IMR-90 (cell line): ENCODE measurements at regions not wholly inside any gene's neighbourhood (a gene's known extent, or its start where the extent isn't known, plus 50 kb on each side); places are given as distances from the start of the nearest gene placed in this dataset.

Experiments
- ATAC-seq: fragments of 200-7000 bp; cut with Tn5 transposase; 2 replicates; pipeline ENCODE4 v1.9.1; 2020; ENCODE audit warnings: low read depth, mild to moderate bottlenecking, moderate library complexity
- BruUV-seq: library from RNA; stranded (reverse); fragments of 400-500 nt; replicated peaks from 2 replicates; lab custom pipeline; 2021; lab: Mats Ljungman, UMichigan
- CTCF ChIA-PET: fragments of 300-600 bp; formaldehyde crosslinking; extraction: SDS; loops from one replicate; lab custom pipeline; 2021; ENCODE audit warnings: antibody characterized with exemption; lab: Yijun Ruan, JAX
- POLR2A ChIA-PET: fragments of 300-600 bp; sonication (Branson Sonifier 250); formaldehyde crosslinking; loops from one replicate; lab custom pipeline; 2022; ENCODE audit warnings: antibody characterized with exemption; ENCODE audit not compliant: unreplicated experiment; lab: Charles Lee
- DNase-seq: peaks from one replicate; pipeline ENCODE4 v3.0.0; 2013
- H2AFZ ChIP-seq: replicated peaks from 2 replicates; pipeline ENCODE3; 2013; ENCODE audit warnings: low read length, mild to moderate bottlenecking; ENCODE audit not compliant: poor library complexity
- H2AK5ac ChIP-seq: 2 replicates; pipeline ENCODE4 v1.6.1; 2013; ENCODE audit warnings: low read depth, low read length, inconsistent platforms
- H2AK9ac ChIP-seq: replicated peaks from 2 replicates; pipeline ENCODE3; 2013; ENCODE audit warnings: mild to moderate bottlenecking, low read depth, low read length, moderate library complexity; ENCODE audit not compliant: poor library complexity
- H2BK120ac ChIP-seq: 2 replicates; pipeline ENCODE4 v1.6.1; 2013; ENCODE audit warnings: low read depth, low read length, inconsistent platforms
- H2BK15ac ChIP-seq: 3 replicates; pipeline ENCODE4 v1.6.1; 2013; ENCODE audit warnings: low read depth, low read length, inconsistent platforms
- H2BK20ac ChIP-seq: 2 replicates; pipeline ENCODE4 v1.6.1; 2013; ENCODE audit warnings: low read depth, mild to moderate bottlenecking, inconsistent platforms, low read length, moderate library complexity
- H2BK5ac ChIP-seq: 2 replicates; pipeline ENCODE4 v1.6.1; 2013; ENCODE audit warnings: mild to moderate bottlenecking, low read depth, low read length, inconsistent platforms; ENCODE audit not compliant: poor library complexity, severe bottlenecking
- H3K14ac ChIP-seq: replicated peaks from 2 replicates; pipeline ENCODE4 v1.6.1; 2013; ENCODE audit warnings: low read depth, low read length, inconsistent platforms
- H3K18ac ChIP-seq: 2 replicates; pipeline ENCODE4 v1.6.1; 2013; ENCODE audit warnings: low read depth, low read length, control low read depth
- H3K23ac ChIP-seq: 2 replicates; pipeline ENCODE4 v1.6.1; 2013; ENCODE audit warnings: low read depth, low read length, inconsistent platforms
- H3K27ac ChIP-seq: 2 replicates; pipeline ENCODE4 v1.5.1; 2013; ENCODE audit warnings: mild to moderate bottlenecking, control low read depth, low read length; ENCODE audit not compliant: insufficient read depth
- H3K27me3 ChIP-seq: 2 replicates; pipeline ENCODE4 v1.6.1; 2013; ENCODE audit warnings: low read length; ENCODE audit not compliant: control insufficient read depth, insufficient read depth
- H3K36me3 ChIP-seq: 2 replicates; pipeline ENCODE4 v1.6.1; 2013; ENCODE audit warnings: low read length, mixed read lengths; ENCODE audit not compliant: control insufficient read depth, insufficient read depth
- H3K4ac ChIP-seq: 2 replicates; pipeline ENCODE4 v1.6.1; 2013; ENCODE audit warnings: low read depth, low read length, inconsistent platforms
- H3K4me1 ChIP-seq: 2 replicates; pipeline ENCODE4 v1.6.1; 2013; ENCODE audit warnings: low read length, mixed read lengths; ENCODE audit not compliant: control insufficient read depth, insufficient read depth
- H3K4me2 ChIP-seq: 2 replicates; pipeline ENCODE4 v1.6.1; 2013; ENCODE audit warnings: low read depth, mild to moderate bottlenecking, control low read depth, low read length, moderate library complexity
- H3K4me3 ChIP-seq: 2 replicates; pipeline ENCODE4 v1.5.1; 2013; ENCODE audit warnings: low read depth, mild to moderate bottlenecking, control low read depth, low read length, moderate library complexity; ENCODE audit not compliant: insufficient read depth
- H3K56ac ChIP-seq: 2 replicates; pipeline ENCODE4 v1.6.1; 2013; ENCODE audit warnings: low read length, inconsistent platforms; ENCODE audit not compliant: insufficient read depth; ENCODE audit errors: extremely low read depth
- H3K79me1 ChIP-seq, 2 experiments: 2 replicates each; pipeline ENCODE4 v1.6.1; 2013; ENCODE audit warnings: low read length in 2 of 2, inconsistent platforms in 1 of 2, low read depth in 1 of 2
- H3K9ac ChIP-seq: 2 replicates; pipeline ENCODE4 v1.6.1; 2013; ENCODE audit warnings: low read depth, low read length, control low read depth
- H3K9me1 ChIP-seq: 2 replicates; pipeline ENCODE4 v1.6.1; 2013; ENCODE audit warnings: low read length, inconsistent platforms; ENCODE audit not compliant: insufficient read depth
- H3K9me3 ChIP-seq: 2 replicates; pipeline ENCODE4 v1.6.1; 2013; ENCODE audit warnings: low read length; ENCODE audit not compliant: control insufficient read depth, insufficient read depth
- H4K20me1 ChIP-seq: 2 replicates; pipeline ENCODE4 v1.6.1; 2013; ENCODE audit warnings: low read length, inconsistent platforms; ENCODE audit not compliant: insufficient read depth
- H4K5ac ChIP-seq: 2 replicates; pipeline ENCODE4 v1.6.1; 2013; ENCODE audit warnings: mild to moderate bottlenecking, low read depth, low read length, control low read depth
- H4K8ac ChIP-seq, 2 experiments: 2 replicates each; pipeline ENCODE4 v1.6.1; 2013; ENCODE audit warnings: low read depth in 2 of 2, low read length in 2 of 2, control low read depth in 1 of 2, inconsistent platforms in 1 of 2
- H4K91ac ChIP-seq: 2 replicates; pipeline ENCODE4 v1.6.1; 2013; ENCODE audit warnings: low read depth, low read length, inconsistent platforms; ENCODE audit not compliant: insufficient read depth
- BHLHE40 ChIP-seq: fragments of 150-350 bp; IDR thresholded peaks from 2 replicates; pipeline ENCODE4 v1.6.1; 2016; ENCODE audit warnings: mild to moderate bottlenecking, low read depth, low read length
- CHD1 ChIP-seq: IDR thresholded peaks from 2 replicates; pipeline ENCODE4 v1.6.1; 2012; ENCODE audit warnings: low read depth, low read length, improper control_type of control experiment
- CTCF ChIP-seq: conservative IDR thresholded peaks from 2 replicates; pipeline ENCODE4 v1.5.1; 2012; ENCODE audit warnings: mild to moderate bottlenecking, low read depth, low read length, improper control_type of control experiment
- ELK1 ChIP-seq: fragments of 150-350 bp; IDR thresholded peaks from 2 replicates; pipeline ENCODE4 v1.6.1; 2016; ENCODE audit warnings: low read depth, mild to moderate bottlenecking, low read length, moderate library complexity, borderline replicate concordance
- MAFK ChIP-seq: IDR thresholded peaks from 2 replicates; pipeline ENCODE4 v1.6.1; 2012; ENCODE audit warnings: low read depth, low read length, improper control_type of control experiment
- MAZ ChIP-seq: IDR thresholded peaks from 2 replicates; pipeline ENCODE4 v1.6.1; 2012; ENCODE audit warnings: low read depth, mild to moderate bottlenecking, low read length, improper control_type of control experiment, moderate library complexity, borderline replicate concordance
- MXI1 ChIP-seq: IDR thresholded peaks from 2 replicates; pipeline ENCODE4 v1.6.1; 2012; ENCODE audit warnings: low read depth, mild to moderate bottlenecking, low read length, moderate library complexity, borderline replicate concordance
- NFE2L2 ChIP-seq: fragments of 150-350 bp; IDR thresholded peaks from 2 replicates; pipeline ENCODE4 v1.6.1; 2016; ENCODE audit warnings: low read depth, mild to moderate bottlenecking, low read length
- RAD21 ChIP-seq: IDR thresholded peaks from 2 replicates; pipeline ENCODE4 v1.6.1; 2012; ENCODE audit warnings: low read length, improper control_type of control experiment
- RCOR1 ChIP-seq: IDR thresholded peaks from 2 replicates; pipeline ENCODE4 v1.6.1; 2012; ENCODE audit warnings: mild to moderate bottlenecking, low read length, improper control_type of control experiment; ENCODE audit not compliant: insufficient replicate concordance
- SMC3 ChIP-seq: fragments of 150-350 bp; IDR thresholded peaks from 2 replicates; pipeline ENCODE4 v1.6.1; 2016; ENCODE audit warnings: low read depth, mild to moderate bottlenecking, antibody characterized with exemption, low read length, moderate library complexity
- WGBS, 2 experiments: methylation state at CpG; one replicate each; pipeline versions ENCODE4 v1.1.5 to v1.1.7; 2013; ENCODE audit warnings: missing lambda C conversion rate in 2 of 2; ENCODE audit not compliant: insufficient read length in 1 of 2; ENCODE audit errors: extremely low coverage in 2 of 2; 5-methylcytosine and 5-hydroxymethylcytosine counted together
- dilution Hi-C: fragments of 300-500 bp; cut with HindIII; formaldehyde crosslinking; loops from one replicate; pipeline ENCODE4 v1.14.3; 2018; ENCODE audit warnings: low sequenced_read_pairs; ENCODE audit not compliant: unreplicated experiment
- in situ Hi-C: fragments of 300-500 bp; cut with MboI; formaldehyde crosslinking; loops from 3 replicates; pipeline ENCODE4 v1.14.3; 2019; ENCODE audit warnings: low sequenced_read_pairs, inconsistent platforms, mixed read lengths
- intact Hi-C: fragments of 100-400 bp; cut with micrococcal nuclease; formaldehyde crosslinking; loops from 2 replicates; pipeline ENCODE4 v1.10.0; 2022
- TF ChIP-seq, protein P1 (sequence below): fragments of 150-350 bp; IDR thresholded peaks from 2 replicates; pipeline ENCODE4 v1.6.1; 2017; ENCODE audit warnings: mild to moderate bottlenecking, antibody characterized with exemption, low read length, low read depth

DNA sequence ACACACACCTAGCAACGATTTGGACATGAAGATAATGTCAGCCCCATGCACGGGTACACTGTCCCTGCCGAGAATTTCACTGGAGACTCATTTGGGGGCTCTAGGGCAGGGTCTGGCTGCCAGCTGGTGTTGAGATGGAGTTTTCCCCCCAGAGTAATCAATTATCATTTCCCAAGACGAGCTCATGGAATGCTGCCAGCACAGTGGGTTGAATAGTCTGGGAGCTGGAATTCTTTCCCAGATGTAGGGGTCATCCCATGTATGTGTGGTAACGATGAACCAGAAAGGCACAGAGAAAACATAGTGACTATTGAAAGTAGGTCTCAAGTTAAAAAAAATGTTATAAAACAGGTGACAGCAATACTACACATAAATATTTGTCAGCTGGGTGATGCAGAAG lies 579.9 kb downstream of the MAFB start:
- CTCF ChIA-PET, result no interaction called here
- no peak overlapping the region for H2AK9ac ChIP-seq
- DNase-seq (no peak), ATAC-seq (no peak)
- H3K27me3 ChIP-seq, result no peaks in the 10 kb centered on the region
- in situ Hi-C loops (no loop called here), dilution Hi-C loops (no loop called here), intact Hi-C loops (no loop called here)
- no peak overlapping the region for H4K8ac ChIP-seq
- no peak overlapping the region for H2BK120ac ChIP-seq
- no peaks in the 10 kb centered on the region for H3K9me1 ChIP-seq
- H4K5ac ChIP-seq, result no peak overlapping the region
- no peak overlapping the region for H2BK20ac ChIP-seq
- H3K4me2 ChIP-seq, result no peak overlapping the region
- no peak overlapping the region for H3K56ac ChIP-seq
- POLR2A ChIA-PET, result no interaction called here
- no peak overlapping the region for H2AFZ ChIP-seq
- no peak overlapping the region for H3K4me3 ChIP-seq
- H3K14ac ChIP-seq, result no peak overlapping the region
- H2BK5ac ChIP-seq, result no peak overlapping the region
- no peak overlapping the region for H2AK5ac ChIP-seq
- no CpG with 5 or more reads among the region's 5 CpGs for WGBS, 2 experiments
- H3K79me1 ChIP-seq, result no peaks in the 10 kb centered on the region
- H3K27ac ChIP-seq, result no peak overlapping the region
- no peaks in the 10 kb centered on the region for H4K20me1 ChIP-seq
- no peaks in the 10 kb centered on the region for H3K9me3 ChIP-seq
- H3K9ac ChIP-seq, result no peak overlapping the region
- H2BK15ac ChIP-seq, result no peak overlapping the region
- H3K4ac ChIP-seq, result no peak overlapping the region
- no peak overlapping the region for H4K91ac ChIP-seq
- H3K36me3 ChIP-seq, result no peaks in the 10 kb centered on the region
- no peaks in the 10 kb centered on the region for H3K4me1 ChIP-seq
- TF ChIP-seq RAD21, result no peak
- TF ChIP-seq ELK1, result no peak
- TF ChIP-seq MAZ, result no peak
- TF ChIP-seq CHD1, result no peak
- TF ChIP-seq RCOR1, result no peak
- TF ChIP-seq, protein P1, sequence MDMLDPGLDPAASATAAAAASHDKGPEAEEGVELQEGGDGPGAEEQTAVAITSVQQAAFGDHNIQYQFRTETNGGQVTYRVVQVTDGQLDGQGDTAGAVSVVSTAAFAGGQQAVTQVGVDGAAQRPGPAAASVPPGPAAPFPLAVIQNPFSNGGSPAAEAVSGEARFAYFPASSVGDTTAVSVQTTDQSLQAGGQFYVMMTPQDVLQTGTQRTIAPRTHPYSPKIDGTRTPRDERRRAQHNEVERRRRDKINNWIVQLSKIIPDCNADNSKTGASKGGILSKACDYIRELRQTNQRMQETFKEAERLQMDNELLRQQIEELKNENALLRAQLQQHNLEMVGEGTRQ, result no peak
- no peak for TF ChIP-seq BHLHE40
- no peak for TF ChIP-seq NFE2L2
- no peak for TF ChIP-seq CTCF
- TF ChIP-seq MAFK, result no peak
- no peak for TF ChIP-seq MXI1
- no peak for TF ChIP-seq SMC3
- no TSS peak for BruUV-seq
- no peak overlapping the region for H3K18ac ChIP-seq
- no peak overlapping the region for H3K23ac ChIP-seq
